GM21737 (cell line): ENCODE measurements at regions not wholly inside any gene's neighbourhood (a gene's known extent, or its start where the extent isn't known, plus 50 kb on each side); places are given as distances from the start of the nearest gene placed in this dataset.
"Not testable (repeated sequence)": the region's sequence is repeated elsewhere in the genome, so short reads cannot be mapped to it uniquely, and the experiment has no call there.

Experiments used
- ATAC-seq: cut with Tn5 transposase; IDR thresholded peaks from one replicate; pipeline ENCODE4 v1.9.1; 2021; ENCODE audit warnings: mild to moderate bottlenecking, moderate library complexity; ENCODE audit not compliant: unreplicated experiment

GRCh38 chr12:131529196-131530040 is 181.5 kb upstream of the SFSWAP start:
- no peak for ATAC-seq

GRCh38 chr12:131530041-131530332 is 180.9 kb upstream of the SFSWAP start:
- no peak for ATAC-seq

GRCh38 chr12:131530422-131530821 is 180.5 kb upstream of the SFSWAP start:
- ATAC-seq, result no peak

- ATAC-seq, result no peak
Measured at GRCh38 chr12:131533139-131533538, 177.8 kb upstream of the SFSWAP start.

GRCh38 chr12:131535779-131536178 is 175.1 kb upstream of the SFSWAP start:
- ATAC-seq, result no peak

GRCh38 chr12:131536337-131536736 is 174.6 kb upstream of the SFSWAP start:
- no peak for ATAC-seq

- no peak for ATAC-seq
Measured at GRCh38 chr12:131536766-131537165, 174.1 kb upstream of the SFSWAP start.

GRCh38 chr12:131537267-131537958 is 173.5 kb upstream of the SFSWAP start:
- no peak for ATAC-seq

- ATAC-seq, result no peak
Measured at GRCh38 chr12:131539381-131539780, 171.5 kb upstream of the SFSWAP start.

GRCh38 chr12:131540138-131540623 is 170.7 kb upstream of the SFSWAP start:
- ATAC-seq, result no peak

- ATAC-seq, result not testable (repeated sequence)
Measured at GRCh38 chr12:131541512-131541911, 169.4 kb upstream of the SFSWAP start.

GRCh38 chr12:131542351-131542750 is 168.5 kb upstream of the SFSWAP start:
- ATAC-seq, result no peak

GRCh38 chr12:131543040-131543439 is 167.8 kb upstream of the SFSWAP start:
- ATAC-seq, result no peak

- ATAC-seq, result no peak
Measured at GRCh38 chr12:131547555-131547954, 163.3 kb upstream of the SFSWAP start.

- ATAC-seq, result no peak
Measured at GRCh38 chr12:131550121-131550520, 160.8 kb upstream of the SFSWAP start.

GRCh38 chr12:131551675-131552491 is 159.0 kb upstream of the SFSWAP start:
- no peak for ATAC-seq

GRCh38 chr12:131552492-131552863 is 158.4 kb upstream of the SFSWAP start:
- ATAC-seq, result no peak

GRCh38 chr12:131553096-131553777 is 157.7 kb upstream of the SFSWAP start:
- no peak for ATAC-seq

GRCh38 chr12:131555197-131555846 is 155.6 kb upstream of the SFSWAP start:
- no peak for ATAC-seq

- ATAC-seq, result no peak
Measured at GRCh38 chr12:131555866-131556265, 155.0 kb upstream of the SFSWAP start.
